H9 (cell line): ENCODE measurements at regions not wholly inside any gene's neighbourhood (a gene's known extent, or its start where the extent isn't known, plus 50 kb on each side); places are given as distances from the start of the nearest gene placed in this dataset.

Experiments used
- DNase-seq: peaks from one replicate; pipeline ENCODE4 v3.0.0-alpha.2; 2017
- H2AFZ ChIP-seq: one replicate; pipeline ENCODE4 v1.6.1; 2013; ENCODE audit warnings: mild to moderate bottlenecking, low read length, control low read depth, moderate library complexity
- H2AK5ac ChIP-seq: 2 replicates; pipeline ENCODE4 v1.6.1; 2013; ENCODE audit warnings: low read length, control low read depth, mixed read lengths; ENCODE audit not compliant: insufficient read length
- H2BK120ac ChIP-seq: one replicate; pipeline ENCODE4 v1.6.1; 2013; ENCODE audit warnings: low read depth, mild to moderate bottlenecking, low read length, control low read depth, inconsistent platforms; ENCODE audit not compliant: poor library complexity, severe bottlenecking
- H2BK12ac ChIP-seq: 2 replicates; pipeline ENCODE4 v1.6.1; 2013; ENCODE audit warnings: low read length, control low read depth, mixed read lengths, low read depth; ENCODE audit not compliant: insufficient read length
- H2BK15ac ChIP-seq: 2 replicates; pipeline ENCODE4 v1.6.1; 2013; ENCODE audit warnings: low read depth, low read length, control low read depth
- H2BK20ac ChIP-seq: one replicate; pipeline ENCODE4 v1.6.1; 2013; ENCODE audit warnings: low read depth, mild to moderate bottlenecking, low read length, control low read depth, inconsistent platforms; ENCODE audit not compliant: poor library complexity, severe bottlenecking
- H2BK5ac ChIP-seq: 2 replicates; pipeline ENCODE4 v1.6.1; 2013; ENCODE audit warnings: low read length, control low read depth, mixed read lengths; ENCODE audit not compliant: insufficient read length
- H3K14ac ChIP-seq: 2 replicates; pipeline ENCODE4 v1.6.1; 2013; ENCODE audit warnings: low read length, control low read depth; ENCODE audit not compliant: insufficient read depth
- H3K18ac ChIP-seq: 2 replicates; pipeline ENCODE4 v1.6.1; 2013; ENCODE audit warnings: low read depth, mild to moderate bottlenecking, mixed read lengths, low read length, control low read depth; ENCODE audit not compliant: insufficient read length
- H3K23ac ChIP-seq: 2 replicates; pipeline ENCODE4 v1.6.1; 2013; ENCODE audit warnings: low read length, control low read depth, mixed read lengths, low read depth; ENCODE audit not compliant: insufficient read length
- H3K23me2 ChIP-seq: 2 replicates; pipeline ENCODE4 v1.6.1; 2013; ENCODE audit warnings: low read depth, mild to moderate bottlenecking, mixed read lengths, low read length, control low read depth; ENCODE audit not compliant: insufficient read length, poor library complexity, severe bottlenecking
- H3K27ac ChIP-seq: 2 replicates; pipeline ENCODE4 v1.5.1; 2013; ENCODE audit warnings: low read length, control low read depth, mixed read lengths, low read depth; ENCODE audit not compliant: insufficient read length
- H3K27me3 ChIP-seq: 2 replicates; pipeline ENCODE4 v1.6.1; 2013; ENCODE audit warnings: low read length, control low read depth, inconsistent platforms; ENCODE audit not compliant: insufficient read depth
- H3K4ac ChIP-seq: 2 replicates; pipeline ENCODE4 v1.6.1; 2013; ENCODE audit warnings: low read depth, mild to moderate bottlenecking, control low read depth, inconsistent platforms, low read length, moderate library complexity
- H3K4me1 ChIP-seq: 2 replicates; pipeline ENCODE4 v1.6.1; 2013; ENCODE audit warnings: low read length, control low read depth, inconsistent platforms; ENCODE audit not compliant: insufficient read depth
- H3K4me2 ChIP-seq: 2 replicates; pipeline ENCODE4 v1.6.1; 2013; ENCODE audit warnings: low read length, control low read depth, mixed read lengths; ENCODE audit not compliant: insufficient read length, insufficient read depth
- H3K56ac ChIP-seq: 2 replicates; pipeline ENCODE4 v1.6.1; 2013; ENCODE audit warnings: low read depth, mild to moderate bottlenecking, mixed read lengths, low read length, control low read depth; ENCODE audit not compliant: insufficient read length
- H3K79me1 ChIP-seq: 2 replicates; pipeline ENCODE4 v1.6.1; 2013; ENCODE audit warnings: low read depth, mild to moderate bottlenecking, moderate library complexity, low read length, control low read depth, inconsistent platforms; ENCODE audit not compliant: insufficient read depth, poor library complexity, severe bottlenecking
- H3K79me2 ChIP-seq: 2 replicates; pipeline ENCODE4 v1.6.1; 2013; ENCODE audit warnings: low read length, control low read depth, inconsistent platforms; ENCODE audit not compliant: insufficient read depth
- H3K9ac ChIP-seq: 2 replicates; pipeline ENCODE4 v1.6.1; 2013; ENCODE audit warnings: low read length, control low read depth, mixed read lengths; ENCODE audit not compliant: insufficient read length; ENCODE audit errors: extremely low read depth
- H3K9me3 ChIP-seq: one replicate; pipeline ENCODE4 v1.6.1; 2013; ENCODE audit warnings: low read depth, low read length, inconsistent platforms; ENCODE audit not compliant: control insufficient read depth
- H3T11ph ChIP-seq: one replicate; pipeline ENCODE4 v1.6.1; 2013; ENCODE audit warnings: mild to moderate bottlenecking, low read length, control low read depth, inconsistent platforms
- H4K20me1 ChIP-seq: one replicate; pipeline ENCODE4 v1.6.1; 2013; ENCODE audit not compliant: control insufficient read depth, insufficient read length, insufficient read depth
- H4K5ac ChIP-seq: 2 replicates; pipeline ENCODE4 v1.6.1; 2013; ENCODE audit warnings: low read depth, mild to moderate bottlenecking, mixed read lengths, low read length, control low read depth; ENCODE audit not compliant: insufficient read length
- H4K8ac ChIP-seq: replicated peaks from 2 replicates; pipeline ENCODE4 v1.6.1; 2013; ENCODE audit warnings: low read length, control low read depth, mixed read lengths, low read depth; ENCODE audit not compliant: insufficient read length
- H4K91ac ChIP-seq: 2 replicates; pipeline ENCODE4 v1.6.1; 2013; ENCODE audit warnings: low read depth, mild to moderate bottlenecking, moderate library complexity, mixed read lengths, low read length, control low read depth; ENCODE audit not compliant: insufficient read length
- H3K27ac Mint-ChIP-seq, 3 experiments: 2 replicates in 2 of 3; 3 replicates in 1 of 3; pipeline ENCODE4 v1.8.0; 2020 to 2021; ENCODE audit warnings: mixed read lengths in 3 of 3, mild to moderate bottlenecking in 1 of 3, moderate library complexity in 1 of 3
- H3K27me3 Mint-ChIP-seq: 2 replicates; pipeline ENCODE4 v1.8.0; 2021; ENCODE audit warnings: low read depth, mild to moderate bottlenecking, moderate library complexity, mixed read lengths
- H3K36me3 Mint-ChIP-seq, 3 experiments: 2 replicates in 2 of 3; 3 replicates in 1 of 3; pipeline ENCODE4 v1.8.0; 2020 to 2021; ENCODE audit warnings: low read depth in 3 of 3, mixed read lengths in 3 of 3; ENCODE audit not compliant: insufficient read depth in 1 of 3
- H3K4me1 Mint-ChIP-seq, 2 experiments: 2 replicates each; pipeline ENCODE4 v1.8.0; 2020; ENCODE audit warnings: mixed read lengths in 2 of 2
- H3K4me3 Mint-ChIP-seq, 2 experiments: 2 replicates in 1 of 2; 3 replicates in 1 of 2; pipeline ENCODE4 v1.8.0; 2020 to 2021; ENCODE audit warnings: mild to moderate bottlenecking in 2 of 2, mixed read lengths in 2 of 2, moderate library complexity in 1 of 2
- H3K9me3 Mint-ChIP-seq, 2 experiments: 2 replicates in 1 of 2; 3 replicates in 1 of 2; pipeline ENCODE4 v1.8.0; 2020; ENCODE audit warnings: mild to moderate bottlenecking in 2 of 2, mixed read lengths in 2 of 2, moderate library complexity in 1 of 2
- CTCF ChIP-seq: fragments of 200-600 bp; sonication (generic); conservative IDR thresholded peaks from 3 replicates; pipeline ENCODE4 v1.8.0; 2021; ENCODE audit warnings: antibody characterized with exemption, mild to moderate bottlenecking
- WGBS: extraction: QIAGEN DNeasy Blood & Tissue Kit; methylation state at CpG from one replicate; pipeline ENCODE4 v1.1.7; 2013; ENCODE audit warnings: missing lambda C conversion rate, low lambda C conversion rate, mixed read lengths; ENCODE audit not compliant: insufficient read length; ENCODE audit errors: extremely low coverage; 5-methylcytosine and 5-hydroxymethylcytosine counted together

GRCh38 chr10:60728056-60728455 lies 50.2 kb upstream of the CDK1 start:
- no peak overlapping the region for H3K27ac ChIP-seq
- H3K23ac ChIP-seq = no peak overlapping the region
- Mint-ChIP-seq H3K27ac (no peak overlapping the region), H3K4me3 (no peak overlapping the region), H3K27me3 (no peaks in the 10 kb centered on the region), H3K9me3 (peaks cover 0 to 3% of the 10 kb centered on the region in 2 experiments; a peak in 1 of 5 replicates), H3K36me3 (peaks cover 0 to 8% (median 4%) of the 10 kb centered on the region in 3 experiments; a peak in 5 of 7 replicates), H3K4me1 (peaks cover 15 to 29% of the 10 kb centered on the region in 2 experiments)
- WGBS = no CpG with 5 or more reads among the region's 5 CpGs
- no peak overlapping the region for H2BK120ac ChIP-seq
- no peak overlapping the region for H3K18ac ChIP-seq
- H4K91ac ChIP-seq = no peak overlapping the region
- H2BK12ac ChIP-seq = no peak overlapping the region
- no peaks in the 10 kb centered on the region for H3K79me1 ChIP-seq
- no peak overlapping the region for H4K8ac ChIP-seq
- H4K20me1 ChIP-seq = no peaks in the 10 kb centered on the region
- no peak overlapping the region for H2AFZ ChIP-seq
- H2BK5ac ChIP-seq = no peak overlapping the region
- H3K9me3 ChIP-seq = no peaks in the 10 kb centered on the region
- H3K4me1 ChIP-seq = peaks cover 3% of the 10 kb centered on the region; the same call in 1 of the 2 replicates
- H3K23me2 ChIP-seq = peaks cover 8% of the 10 kb centered on the region
- no peaks in the 10 kb centered on the region for H3K27me3 ChIP-seq
- no peak overlapping the region for H2AK5ac ChIP-seq
- no peak for TF ChIP-seq CTCF
- no peak overlapping the region for H2BK20ac ChIP-seq
- no peak for DNase-seq
- H4K5ac ChIP-seq = no peak overlapping the region
- no peak overlapping the region for H3K14ac ChIP-seq
- no peak overlapping the region for H3K4ac ChIP-seq
- H3K4me2 ChIP-seq = no peak overlapping the region
- H3K56ac ChIP-seq = no peak overlapping the region
- no peak overlapping the region for H3K9ac ChIP-seq
- no peak overlapping the region for H2BK15ac ChIP-seq
- H3T11ph ChIP-seq = no peak overlapping the region
- no peaks in the 10 kb centered on the region; the same call in 1 of the 2 replicates for H3K79me2 ChIP-seq
